ENCODE measurements at regions not wholly inside any gene's neighbourhood (a gene's known extent, or its start where the extent isn't known, plus 50 kb on each side); places are given as distances from the start of the nearest gene placed in this dataset.
"Not testable (repeated sequence)": the region's sequence is repeated elsewhere in the genome, so short reads cannot be mapped to it uniquely, and the experiment has no call there.

- intact Hi-C loops (cut with DNase I; ENCODE audit: low total_unique reads) = no loop called here
- no peak overlapping the region for H3K27ac ChIP-seq
- H3K4me1 ChIP-seq = no peaks in the 10 kb centered on the region
Measured at GRCh38 chrX:94831364-94831763, 1157.4 kb downstream of the FAM133A start.

GRCh38 chrX:94834226-94834625, 1160.2 kb downstream of the FAM133A start:
- no peak for TF ChIP-seq CTCF (IDR thresholded peaks at IDR 0.05)
- no peak for TF ChIP-seq POLR2A (IDR thresholded peaks at IDR 0.05)
- no peak for TF ChIP-seq POLR2AphosphoS5 (IDR thresholded peaks at IDR 0.05)

More at GRCh38 chrX:94831364-94831763, 1157.4 kb downstream of the FAM133A start:
- DNase-seq (ENCODE audit: low spot score in 2 of 2) = no peak
- no peak for TF ChIP-seq POLR2A (IDR thresholded peaks at IDR 0.05)
- no peak for TF ChIP-seq POLR2AphosphoS5 (IDR thresholded peaks at IDR 0.05)
- TF ChIP-seq CTCF (IDR thresholded peaks at IDR 0.05) = no peak
- no peaks in the 10 kb centered on the region for H3K27me3 ChIP-seq
- no peaks in the 10 kb centered on the region for H3K36me3 ChIP-seq
- H3K9me3 ChIP-seq = no peaks in the 10 kb centered on the region
- H3K4me3 ChIP-seq = no peak overlapping the region

GRCh38 chrX:94850811-94851210, 1176.8 kb downstream of the FAM133A start:
- no peaks in the 10 kb centered on the region for H3K36me3 ChIP-seq
- intact Hi-C loops (cut with DNase I; ENCODE audit: low total_unique reads) = no loop called here
- H3K9me3 ChIP-seq = no peaks in the 10 kb centered on the region
- TF ChIP-seq POLR2A (IDR thresholded peaks at IDR 0.05) = no peak
- no peak for TF ChIP-seq POLR2AphosphoS5 (IDR thresholded peaks at IDR 0.05)
- TF ChIP-seq CTCF (IDR thresholded peaks at IDR 0.05) = no peak
- H3K4me1 ChIP-seq = no peaks in the 10 kb centered on the region
- H3K27me3 ChIP-seq = peaks cover 0 to 16% of the 10 kb centered on the region in 2 donors
- H3K4me3 ChIP-seq = no peak overlapping the region
- no peak overlapping the region for H3K27ac ChIP-seq
- no peak for DNase-seq (ENCODE audit: low spot score in 2 of 2)

More at GRCh38 chrX:94834226-94834625, 1160.2 kb downstream of the FAM133A start:
- no peaks in the 10 kb centered on the region for H3K4me1 ChIP-seq
- no peak overlapping the region for H3K4me3 ChIP-seq
- DNase-seq (ENCODE audit: low spot score in 2 of 2) = no peak
- peaks cover 0 to 1% of the 10 kb centered on the region in 2 donors for H3K9me3 ChIP-seq
- no peak overlapping the region for H3K27ac ChIP-seq
- intact Hi-C loops (cut with DNase I; ENCODE audit: low total_unique reads) = no loop called here
- H3K27me3 ChIP-seq = no peaks in the 10 kb centered on the region
- H3K36me3 ChIP-seq = no peaks in the 10 kb centered on the region

- H3K9me3 ChIP-seq = no peaks in the 10 kb centered on the region
- H3K27ac ChIP-seq = no peak overlapping the region
- DNase-seq (ENCODE audit: low spot score in 2 of 2) = no peak
- intact Hi-C loops (cut with DNase I; ENCODE audit: low total_unique reads) = no loop called here
- H3K4me3 ChIP-seq = no peak overlapping the region
- H3K27me3 ChIP-seq = peaks cover 0 to 13% of the 10 kb centered on the region in 2 donors
- H3K36me3 ChIP-seq = no peaks in the 10 kb centered on the region
- H3K4me1 ChIP-seq = no peaks in the 10 kb centered on the region
- no peak for TF ChIP-seq CTCF (IDR thresholded peaks at IDR 0.05)
- no peak for TF ChIP-seq POLR2A (IDR thresholded peaks at IDR 0.05)
- no peak for TF ChIP-seq POLR2AphosphoS5 (IDR thresholded peaks at IDR 0.05)
Measured at GRCh38 chrX:94854251-94854650, 1180.2 kb downstream of the FAM133A start.

GRCh38 chrX:94862470-94862869, 1188.5 kb downstream of the FAM133A start:
- H3K9me3 ChIP-seq; H3K27me3 ChIP-seq; H3K4me3 ChIP-seq; H3K27ac ChIP-seq; H3K36me3 ChIP-seq; intact Hi-C loops (cut with DNase I; ENCODE audit: low total_unique reads); H3K4me1 ChIP-seq; DNase-seq (ENCODE audit: low spot score in 2 of 2): not testable (repeated sequence)

- no peak for DNase-seq (ENCODE audit: low spot score in 2 of 2)
- TF ChIP-seq POLR2A (IDR thresholded peaks at IDR 0.05) = no peak
- no peak for TF ChIP-seq POLR2AphosphoS5 (IDR thresholded peaks at IDR 0.05)
- no peak for TF ChIP-seq CTCF (IDR thresholded peaks at IDR 0.05)
- H3K9me3 ChIP-seq = no peaks in the 10 kb centered on the region
- H3K4me1 ChIP-seq = no peaks in the 10 kb centered on the region
- intact Hi-C loops (cut with DNase I; ENCODE audit: low total_unique reads) = no loop called here
- no peaks in the 10 kb centered on the region for H3K36me3 ChIP-seq
- peaks cover 0 to 6% of the 10 kb centered on the region in 2 donors for H3K27me3 ChIP-seq
- no peak overlapping the region for H3K27ac ChIP-seq
- no peak overlapping the region for H3K4me3 ChIP-seq
Measured at GRCh38 chrX:94871640-94872039, 1197.6 kb downstream of the FAM133A start.
